ENCODE measurements at regions not wholly inside any gene's neighbourhood (a gene's known extent, or its start where the extent isn't known, plus 50 kb on each side); places are given as distances from the start of the nearest gene placed in this dataset.

GRCh38 chr1:172902861-172903381 lies 147.8 kb downstream of the TNFSF18 start:
- TF ChIP-seq, protein P1, sequence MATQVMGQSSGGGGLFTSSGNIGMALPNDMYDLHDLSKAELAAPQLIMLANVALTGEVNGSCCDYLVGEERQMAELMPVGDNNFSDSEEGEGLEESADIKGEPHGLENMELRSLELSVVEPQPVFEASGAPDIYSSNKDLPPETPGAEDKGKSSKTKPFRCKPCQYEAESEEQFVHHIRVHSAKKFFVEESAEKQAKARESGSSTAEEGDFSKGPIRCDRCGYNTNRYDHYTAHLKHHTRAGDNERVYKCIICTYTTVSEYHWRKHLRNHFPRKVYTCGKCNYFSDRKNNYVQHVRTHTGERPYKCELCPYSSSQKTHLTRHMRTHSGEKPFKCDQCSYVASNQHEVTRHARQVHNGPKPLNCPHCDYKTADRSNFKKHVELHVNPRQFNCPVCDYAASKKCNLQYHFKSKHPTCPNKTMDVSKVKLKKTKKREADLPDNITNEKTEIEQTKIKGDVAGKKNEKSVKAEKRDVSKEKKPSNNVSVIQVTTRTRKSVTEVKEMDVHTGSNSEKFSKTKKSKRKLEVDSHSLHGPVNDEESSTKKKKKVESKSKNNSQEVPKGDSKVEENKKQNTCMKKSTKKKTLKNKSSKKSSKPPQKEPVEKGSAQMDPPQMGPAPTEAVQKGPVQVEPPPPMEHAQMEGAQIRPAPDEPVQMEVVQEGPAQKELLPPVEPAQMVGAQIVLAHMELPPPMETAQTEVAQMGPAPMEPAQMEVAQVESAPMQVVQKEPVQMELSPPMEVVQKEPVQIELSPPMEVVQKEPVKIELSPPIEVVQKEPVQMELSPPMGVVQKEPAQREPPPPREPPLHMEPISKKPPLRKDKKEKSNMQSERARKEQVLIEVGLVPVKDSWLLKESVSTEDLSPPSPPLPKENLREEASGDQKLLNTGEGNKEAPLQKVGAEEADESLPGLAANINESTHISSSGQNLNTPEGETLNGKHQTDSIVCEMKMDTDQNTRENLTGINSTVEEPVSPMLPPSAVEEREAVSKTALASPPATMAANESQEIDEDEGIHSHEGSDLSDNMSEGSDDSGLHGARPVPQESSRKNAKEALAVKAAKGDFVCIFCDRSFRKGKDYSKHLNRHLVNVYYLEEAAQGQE (IDR thresholded peaks at IDR 0.05; ENCODE audit: insufficient read depth in 1 of 2, low read depth in 2 of 2, low read length in 2 of 2), result no peak
- no peak for TF ChIP-seq SIN3A (IDR thresholded peaks at IDR 0.05; ENCODE audit: borderline replicate concordance, insufficient read depth, low read length)

DNA sequence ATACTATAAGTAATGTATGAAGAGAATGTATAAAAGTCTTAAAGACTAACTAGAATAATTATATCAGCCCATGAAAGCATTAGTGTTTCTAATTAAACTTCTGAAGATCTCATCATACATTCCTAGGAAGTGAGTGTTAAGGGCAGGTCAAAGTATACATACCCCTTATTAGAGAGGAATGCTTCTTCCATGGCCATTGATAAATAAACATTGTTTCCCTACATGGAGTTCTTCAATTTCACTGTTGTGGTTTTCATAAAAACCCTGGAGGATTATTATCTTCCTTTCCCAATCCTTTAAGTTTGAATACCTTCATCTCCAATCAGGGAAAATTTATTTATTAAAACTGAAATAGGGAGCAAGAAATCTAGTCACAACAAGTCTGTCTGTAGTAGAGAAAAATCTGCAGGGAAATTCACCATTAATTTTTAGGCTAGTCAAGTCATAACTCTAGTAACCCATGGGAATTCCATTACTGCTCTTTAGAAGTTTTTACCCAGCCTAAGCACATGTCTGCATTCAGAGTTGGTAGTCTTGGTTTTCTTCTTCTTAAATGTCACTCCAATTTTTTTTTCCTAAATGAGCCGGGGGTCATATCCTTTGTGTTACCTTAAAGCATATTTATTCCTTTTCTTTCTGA lies 147.0 kb downstream of the TNFSF18 start:
- no peak for TF ChIP-seq FOXP2 (optimal IDR thresholded peaks at IDR 0.05; ENCODE audit: borderline replicate concordance, extremely low read depth, extremely low read length, insufficient read depth)
- no peak for TF ChIP-seq POLR2AphosphoS5 (IDR thresholded peaks at IDR 0.05; ENCODE audit: low read depth, low read length)
- no peak for TF ChIP-seq TAF1 (IDR thresholded peaks at IDR 0.05; ENCODE audit: borderline replicate concordance, insufficient read depth, low read length)
- no peak for TF ChIP-seq SIN3A (IDR thresholded peaks at IDR 0.05; ENCODE audit: borderline replicate concordance, insufficient read depth, low read length)
- TF ChIP-seq, protein P1 (IDR thresholded peaks at IDR 0.05; ENCODE audit: insufficient read depth in 1 of 2, low read depth in 2 of 2, low read length in 2 of 2), result no peak

DNA sequence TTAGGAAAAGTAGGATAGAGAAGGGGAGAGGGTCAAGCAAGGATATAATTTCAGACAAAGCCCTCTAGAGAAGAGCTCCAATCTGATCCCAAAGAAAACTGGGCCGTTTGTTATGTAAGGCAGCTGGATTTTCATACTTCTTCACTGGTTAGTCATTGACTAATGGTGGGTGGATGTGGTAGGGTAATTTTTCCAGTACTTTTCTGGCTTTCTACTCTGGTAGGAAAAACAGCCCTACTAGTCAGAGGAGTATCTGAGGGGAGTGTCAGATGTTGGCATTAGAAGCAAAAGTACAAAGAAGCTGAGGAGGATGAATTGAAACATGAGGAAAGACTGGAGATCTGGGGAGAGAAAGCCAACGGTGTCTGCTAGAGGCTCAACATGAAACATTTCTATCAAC lies 145.3 kb downstream of the TNFSF18 start:
- TF ChIP-seq TAF1 (IDR thresholded peaks at IDR 0.05; ENCODE audit: borderline replicate concordance, insufficient read depth, low read length), result no peak
- TF ChIP-seq, protein P1 (IDR thresholded peaks at IDR 0.05; ENCODE audit: insufficient read depth in 1 of 2, low read depth in 2 of 2, low read length in 2 of 2), result no peak
- TF ChIP-seq SIN3A (IDR thresholded peaks at IDR 0.05; ENCODE audit: borderline replicate concordance, insufficient read depth, low read length), result no peak
- TF ChIP-seq FOXP2 (optimal IDR thresholded peaks at IDR 0.05; ENCODE audit: borderline replicate concordance, extremely low read depth, extremely low read length, insufficient read depth), result no peak
- no peak for TF ChIP-seq POLR2AphosphoS5 (IDR thresholded peaks at IDR 0.05; ENCODE audit: low read depth, low read length)

DNA sequence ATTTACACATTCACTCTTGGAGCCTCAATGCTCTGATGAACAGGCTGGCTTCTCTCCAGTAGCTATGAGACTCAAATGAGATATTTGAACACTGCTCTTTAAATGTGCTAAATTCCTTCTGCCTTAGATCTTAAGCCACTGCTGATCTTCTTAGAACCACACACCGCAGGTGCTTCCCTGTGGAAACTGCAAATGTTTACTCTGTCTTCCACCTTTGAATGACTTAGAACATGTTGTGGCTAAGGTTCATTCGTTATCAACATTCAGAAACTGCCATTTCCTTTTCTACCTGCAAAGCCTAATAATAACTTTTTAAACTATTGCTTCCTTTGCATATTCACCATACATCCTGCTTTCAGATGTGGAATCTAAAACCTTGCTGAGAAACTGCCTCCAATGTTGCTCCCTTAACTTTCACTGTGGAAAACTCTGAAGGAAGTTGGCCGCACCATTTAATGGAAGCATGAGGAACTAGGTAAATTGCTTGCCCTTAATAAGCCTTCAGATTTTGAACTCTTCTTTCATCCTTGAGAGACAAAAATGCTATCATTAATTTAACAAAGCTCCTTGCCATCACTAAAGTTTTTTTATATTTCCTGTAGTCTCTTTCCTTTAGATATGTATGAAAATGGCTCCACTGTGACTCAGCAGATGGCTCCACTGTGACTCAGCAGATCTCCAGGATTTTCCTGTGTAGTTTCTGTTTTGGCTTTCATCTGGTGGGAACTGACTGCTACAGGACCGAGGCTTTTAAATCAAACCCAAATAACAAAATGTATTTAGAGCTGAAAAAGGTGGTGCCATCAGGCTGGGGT lies 143.8 kb downstream of the TNFSF18 start:
- TF ChIP-seq, protein P1 (IDR thresholded peaks at IDR 0.05; ENCODE audit: insufficient read depth in 1 of 2, low read depth in 2 of 2, low read length in 2 of 2), result no peak
- TF ChIP-seq SIN3A (IDR thresholded peaks at IDR 0.05; ENCODE audit: borderline replicate concordance, insufficient read depth, low read length), result no peak
- TF ChIP-seq TAF1 (IDR thresholded peaks at IDR 0.05; ENCODE audit: borderline replicate concordance, insufficient read depth, low read length), result no peak
- no peak for TF ChIP-seq FOXP2 (optimal IDR thresholded peaks at IDR 0.05; ENCODE audit: borderline replicate concordance, extremely low read depth, extremely low read length, insufficient read depth)
- no peak for TF ChIP-seq POLR2AphosphoS5 (IDR thresholded peaks at IDR 0.05; ENCODE audit: low read depth, low read length)
